Endodermal cell (in vitro differentiated cells): ENCODE measurements at regions not wholly inside any gene's neighbourhood (a gene's known extent, or its start where the extent isn't known, plus 50 kb on each side); places are given as distances from the start of the nearest gene placed in this dataset.

Source experiments
- DNase-seq: peaks from one replicate; pipeline ENCODE4 v3.0.0-alpha.2; 2017
- H3K27ac ChIP-seq: 2 replicates; pipeline ENCODE4 v1.5.1; 2013; ENCODE audit warnings: mild to moderate bottlenecking, low read depth, low read length, moderate library complexity
- H3K27me3 ChIP-seq: 2 replicates; pipeline ENCODE4 v1.6.1; 2013; ENCODE audit warnings: mild to moderate bottlenecking, low read length, moderate library complexity; ENCODE audit not compliant: insufficient read depth, control insufficient read depth, poor library complexity, severe bottlenecking
- H3K36me3 ChIP-seq: 2 replicates; pipeline ENCODE4 v1.7.0; 2013; ENCODE audit warnings: mild to moderate bottlenecking, low read length, moderate library complexity; ENCODE audit not compliant: control insufficient read depth, insufficient read depth
- H3K4me1 ChIP-seq: one replicate; pipeline ENCODE4 v1.7.0; 2013; ENCODE audit warnings: low read length; ENCODE audit not compliant: control insufficient read depth, insufficient read depth
- H3K4me3 ChIP-seq: 2 replicates; pipeline ENCODE4 v1.5.1; 2013; ENCODE audit warnings: mild to moderate bottlenecking, low read length, moderate library complexity
- H3K9ac ChIP-seq: 2 replicates; pipeline ENCODE4 v1.6.1; 2013; ENCODE audit warnings: mild to moderate bottlenecking, low read length, moderate library complexity; ENCODE audit not compliant: poor library complexity, severe bottlenecking; ENCODE audit errors: extremely low read depth
- H3K9me3 ChIP-seq: 2 replicates; pipeline ENCODE4 v1.6.1; 2013; ENCODE audit warnings: mild to moderate bottlenecking, low read length, moderate library complexity; ENCODE audit not compliant: control insufficient read depth
- H3K27ac Mint-ChIP-seq: 2 replicates; pipeline ENCODE4 v1.8.0; 2020; ENCODE audit warnings: mixed read lengths
- H3K27me3 Mint-ChIP-seq: 2 replicates; pipeline ENCODE4 v1.8.0; 2021; ENCODE audit warnings: mild to moderate bottlenecking, mixed read lengths; ENCODE audit not compliant: insufficient read depth
- H3K36me3 Mint-ChIP-seq: 2 replicates; pipeline ENCODE4 v1.8.0; 2020; ENCODE audit warnings: low read depth, mixed read lengths
- H3K4me1 Mint-ChIP-seq: 2 replicates; pipeline ENCODE4 v1.8.0; 2020; ENCODE audit warnings: mixed read lengths
- H3K4me3 Mint-ChIP-seq: 2 replicates; pipeline ENCODE4 v1.8.0; 2020; ENCODE audit warnings: mild to moderate bottlenecking, moderate library complexity, mixed read lengths
- H3K9me3 Mint-ChIP-seq: 2 replicates; pipeline ENCODE4 v1.8.0; 2020; ENCODE audit warnings: mild to moderate bottlenecking, mixed read lengths
- CTCF ChIP-seq: fragments of 200-600 bp; sonication (generic); conservative IDR thresholded peaks from 2 replicates; pipeline ENCODE4 v1.5.0; 2021; ENCODE audit warnings: antibody characterized with exemption, mild to moderate bottlenecking
- WGBS, 2 experiments: methylation state at CpG; one replicate each; pipeline versions ENCODE4 v1.1.5 to v1.1.7; 2013; ENCODE audit warnings: missing lambda C conversion rate in 2 of 2, mixed read lengths in 1 of 2; ENCODE audit not compliant: insufficient coverage in 1 of 2, insufficient read length in 1 of 2; 5-methylcytosine and 5-hydroxymethylcytosine counted together

DNA sequence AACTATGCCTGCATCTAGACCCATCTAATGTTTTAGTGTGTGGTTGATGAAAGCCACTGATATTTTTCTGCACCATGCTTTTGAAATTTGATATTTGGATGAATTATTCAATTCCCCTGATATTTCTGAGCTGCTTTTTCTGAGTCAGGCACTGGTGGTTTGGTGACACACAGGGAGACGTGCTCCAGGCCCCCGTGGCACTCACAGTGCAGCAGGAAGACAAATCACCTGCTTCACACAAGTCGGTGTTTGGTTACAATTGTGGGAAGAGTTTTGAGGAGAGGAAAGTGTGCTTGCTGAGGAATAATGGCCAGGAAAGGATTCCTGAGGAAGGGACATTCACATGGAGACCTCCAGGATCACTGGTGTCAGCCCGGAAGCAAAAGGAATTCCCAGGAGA, 179.7 kb downstream of the ACKR3 start:
- no peak overlapping the region for H3K27ac Mint-ChIP-seq
- TF ChIP-seq CTCF, result no peak

GRCh38 chr2:236752096-236752495, 182.5 kb downstream of the ACKR3 start:
- Mint-ChIP-seq H3K9me3 (no peaks in the 10 kb centered on the region), H3K27me3 (peaks cover 3% of the 10 kb centered on the region), H3K27ac (no peak overlapping the region), H3K36me3 (no peaks in the 10 kb centered on the region), H3K4me3 (no peak overlapping the region), H3K4me1 (peaks cover 61% of the 10 kb centered on the region)
- H3K27me3 ChIP-seq, result no peaks in the 10 kb centered on the region
- peaks cover 18% of the 10 kb centered on the region for H3K4me1 ChIP-seq
- no peaks in the 10 kb centered on the region for H3K9me3 ChIP-seq
- H3K4me3 ChIP-seq, result no peak overlapping the region
- H3K36me3 ChIP-seq, result no peaks in the 10 kb centered on the region
- no peak overlapping the region for H3K9ac ChIP-seq
- no peak for TF ChIP-seq CTCF
- H3K27ac ChIP-seq, result no peak overlapping the region
- DNase-seq, result no peak
- 92 to 97% methylated on average over 9 to 11 of the region's 11 CpGs for WGBS, 2 experiments

More for the DNA sequence above, 179.7 kb downstream of the ACKR3 start:
- no peaks in the 10 kb centered on the region for H3K36me3 Mint-ChIP-seq
- Histone ChIP-seq H3K4me1 (peaks cover 26% of the 10 kb centered on the region), H3K27me3 (no peaks in the 10 kb centered on the region), H3K9ac (no peak overlapping the region), H3K9me3 (no peaks in the 10 kb centered on the region), H3K27ac (no peak overlapping the region), H3K4me3 (no peak overlapping the region), H3K36me3 (no peaks in the 10 kb centered on the region)
- H3K4me1 Mint-ChIP-seq, result peaks cover 65% of the 10 kb centered on the region
- no peak overlapping the region for H3K4me3 Mint-ChIP-seq
- DNase-seq, result no peak
- WGBS, 2 experiments, result 87 to 91% methylated on average over 4 of the region's 4 CpGs
- H3K27me3 Mint-ChIP-seq, result peaks cover 3% of the 10 kb centered on the region
- H3K9me3 Mint-ChIP-seq, result no peaks in the 10 kb centered on the region

GRCh38 chr2:236753606-236754270, 184.1 kb downstream of the ACKR3 start:
- no peaks in the 10 kb centered on the region for H3K9me3 ChIP-seq
- Mint-ChIP-seq H3K27me3 (peaks cover 3% of the 10 kb centered on the region), H3K4me3 (no peak overlapping the region), H3K9me3 (no peaks in the 10 kb centered on the region), H3K36me3 (no peaks in the 10 kb centered on the region), H3K4me1 (peaks cover 48% of the 10 kb centered on the region), H3K27ac (no peak overlapping the region)
- H3K9ac ChIP-seq, result no peak overlapping the region
- WGBS, 2 experiments, result 79 to 87% methylated on average over 2 to 5 of the region's 5 CpGs
- no peak overlapping the region for H3K27ac ChIP-seq
- TF ChIP-seq CTCF, result no peak
- no peak overlapping the region for H3K4me3 ChIP-seq
- peaks cover 11% of the 10 kb centered on the region for H3K4me1 ChIP-seq
- no peaks in the 10 kb centered on the region for H3K36me3 ChIP-seq
- no peak for DNase-seq
- H3K27me3 ChIP-seq, result no peaks in the 10 kb centered on the region
